Iris pigment epithelial cell (primary cell): ENCODE measurements at regions not wholly inside any gene's neighbourhood (a gene's known extent, or its start where the extent isn't known, plus 50 kb on each side); places are given as distances from the start of the nearest gene placed in this dataset.
"Not testable (repeated sequence)": the region's sequence is repeated elsewhere in the genome, so short reads cannot be mapped to it uniquely, and the experiment has no call there.

Experiments
- DNase-seq: peaks from one replicate; pipeline ENCODE4 v3.0.0-alpha.2; 2011; ENCODE audit warnings: low read depth

GRCh38 chr10:130968964-130969363 lies 342.6 kb downstream of the TCERG1L start:
- no peak for DNase-seq

GRCh38 chr10:130969700-130970099 lies 341.8 kb downstream of the TCERG1L start:
- no peak for DNase-seq

- DNase-seq, result no peak
These were observed 341.0 kb downstream of the TCERG1L start for GRCh38 chr10:130970341-130971122.

- no peak for DNase-seq
These were observed 340.4 kb downstream of the TCERG1L start for GRCh38 chr10:130971123-130971435.

- DNase-seq, result no peak
These were observed 338.2 kb downstream of the TCERG1L start for GRCh38 chr10:130973127-130973839.

DNA sequence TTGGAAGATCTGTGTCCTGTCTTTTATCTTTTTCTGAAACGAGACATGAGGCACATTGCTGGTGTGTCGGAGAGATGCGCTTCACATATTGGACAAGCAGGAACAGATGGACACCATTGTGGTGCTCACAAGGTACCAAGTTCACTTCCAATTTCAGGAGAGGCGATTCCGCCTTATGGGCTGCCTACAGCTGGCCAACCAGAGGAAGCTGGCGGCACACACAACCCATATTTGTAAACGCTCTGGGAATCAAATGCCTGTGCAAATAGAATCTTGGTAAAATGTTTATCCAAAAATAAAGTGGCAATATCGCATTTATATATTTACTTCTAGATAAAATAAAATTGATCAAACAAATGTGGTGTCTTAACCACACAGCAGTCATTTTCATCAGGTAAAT lies 337.4 kb downstream of the TCERG1L start:
- no peak for DNase-seq

DNA sequence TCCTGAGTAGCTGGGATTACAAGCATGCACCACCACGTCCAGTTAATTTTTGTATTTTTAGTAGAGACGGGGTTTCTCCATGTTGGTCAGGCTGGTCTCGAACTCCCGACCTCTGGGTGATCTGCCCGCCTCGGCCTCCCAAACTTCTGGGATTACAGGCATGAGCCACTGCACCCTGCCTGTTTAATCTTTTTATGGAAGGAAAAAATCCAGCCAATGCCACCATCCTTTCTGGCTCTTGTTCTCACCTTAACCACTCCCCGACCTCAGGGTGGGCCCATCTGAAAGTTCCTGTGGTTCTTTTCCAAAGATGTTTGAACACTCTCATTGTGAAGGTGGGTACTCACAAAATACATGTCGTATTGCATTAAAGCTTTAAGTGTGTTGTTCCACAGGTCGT lies 336.2 kb downstream of the TCERG1L start:
- not testable (repeated sequence) for DNase-seq

DNA sequence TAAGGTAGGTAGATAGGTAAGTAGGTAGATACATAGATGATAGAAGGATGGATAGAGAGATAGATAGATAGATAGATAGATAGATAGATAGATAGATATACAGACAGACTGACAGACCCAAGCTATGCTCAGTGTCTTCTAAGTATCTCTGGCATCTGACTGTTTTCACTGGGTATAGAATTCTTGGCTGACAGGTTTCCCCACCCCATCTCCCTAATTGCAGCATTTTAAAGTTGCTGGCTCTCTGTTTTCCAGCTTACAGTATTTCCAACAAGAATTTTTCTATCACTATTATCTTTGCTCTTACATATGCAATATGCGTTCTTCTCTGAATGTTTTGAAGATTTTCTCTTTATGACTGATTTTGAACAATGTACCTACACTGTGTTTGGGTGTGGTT lies 328.7 kb downstream of the TCERG1L start:
- DNase-seq, result no peak

- no peak for DNase-seq
These were observed 327.8 kb downstream of the TCERG1L start for GRCh38 chr10:130983749-130984148.

DNA sequence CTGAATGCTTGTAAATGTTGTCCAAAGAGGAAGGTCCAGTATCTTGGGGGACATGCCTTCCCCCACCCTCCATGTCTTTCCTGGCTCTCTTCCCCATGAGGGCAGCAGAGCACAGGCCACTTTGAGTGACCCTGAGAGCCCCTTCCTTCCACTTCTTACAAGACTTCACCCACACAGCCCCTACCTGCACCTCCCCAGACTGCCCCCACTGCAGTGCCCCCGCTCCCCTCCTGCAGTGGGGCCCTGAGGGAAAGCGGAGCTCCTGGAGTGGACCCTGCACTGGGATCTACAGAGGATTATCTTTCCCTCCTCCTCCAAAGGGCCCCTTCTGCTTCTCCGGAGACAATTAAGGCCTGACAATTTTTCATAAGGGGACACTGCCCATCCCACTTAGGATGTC lies 326.8 kb downstream of the TCERG1L start:
- DNase-seq, result no peak

GRCh38 chr10:130985158-130985753 lies 326.3 kb downstream of the TCERG1L start:
- no peak for DNase-seq

- no peak for DNase-seq
These were observed 324.7 kb downstream of the TCERG1L start for GRCh38 chr10:130986846-130987245.

DNA sequence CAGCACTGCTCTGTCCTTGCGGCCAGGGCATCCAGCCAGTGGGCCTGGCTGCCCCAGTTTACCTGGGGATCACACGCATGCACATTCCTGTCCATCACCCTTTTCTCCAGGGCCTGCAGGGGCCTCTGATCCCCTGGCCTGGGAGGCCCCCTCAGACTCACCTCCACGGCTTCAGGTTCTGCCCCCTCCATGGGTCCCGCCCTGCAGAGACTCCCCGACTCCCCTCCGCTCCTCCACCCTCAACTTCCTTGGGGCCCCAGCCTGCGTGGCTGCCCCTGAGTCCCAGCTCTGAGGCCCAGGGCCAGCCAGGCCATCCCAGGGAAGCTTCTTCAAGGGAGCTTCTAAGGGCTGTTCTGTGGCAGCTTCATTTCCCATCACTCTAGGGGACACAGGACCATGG lies 324.1 kb downstream of the TCERG1L start:
- no peak for DNase-seq

DNA sequence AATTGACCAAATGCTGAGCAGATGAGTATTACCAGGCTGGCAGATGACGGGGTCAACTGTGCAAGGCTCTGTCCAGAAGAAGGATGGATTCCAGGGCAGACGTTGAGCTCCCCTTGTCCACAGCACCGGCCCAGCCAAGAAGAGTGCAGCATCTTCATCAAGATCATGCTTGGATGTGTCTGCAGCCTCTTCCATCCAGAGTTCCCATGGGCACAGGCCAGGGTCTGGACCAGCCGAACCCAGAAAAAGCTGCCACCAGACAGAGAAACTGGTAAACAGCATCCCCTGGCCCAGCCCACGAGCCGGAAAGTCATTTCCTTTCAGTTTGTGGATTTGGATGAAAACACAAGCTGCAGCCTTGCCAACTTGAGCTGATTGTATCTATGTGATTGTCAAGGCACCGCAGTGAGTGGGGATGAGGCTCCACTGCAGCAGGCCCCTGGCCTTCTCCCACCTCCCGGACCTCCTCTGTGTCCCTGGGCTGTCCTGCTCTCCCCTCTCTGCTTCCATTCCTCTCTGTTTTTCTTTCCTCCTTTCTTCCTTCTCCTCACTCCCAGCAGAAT lies 321.8 kb downstream of the TCERG1L start:
- DNase-seq, result no peak

GRCh38 chr10:130990486-130990885 lies 321.0 kb downstream of the TCERG1L start:
- DNase-seq, result no peak

DNA sequence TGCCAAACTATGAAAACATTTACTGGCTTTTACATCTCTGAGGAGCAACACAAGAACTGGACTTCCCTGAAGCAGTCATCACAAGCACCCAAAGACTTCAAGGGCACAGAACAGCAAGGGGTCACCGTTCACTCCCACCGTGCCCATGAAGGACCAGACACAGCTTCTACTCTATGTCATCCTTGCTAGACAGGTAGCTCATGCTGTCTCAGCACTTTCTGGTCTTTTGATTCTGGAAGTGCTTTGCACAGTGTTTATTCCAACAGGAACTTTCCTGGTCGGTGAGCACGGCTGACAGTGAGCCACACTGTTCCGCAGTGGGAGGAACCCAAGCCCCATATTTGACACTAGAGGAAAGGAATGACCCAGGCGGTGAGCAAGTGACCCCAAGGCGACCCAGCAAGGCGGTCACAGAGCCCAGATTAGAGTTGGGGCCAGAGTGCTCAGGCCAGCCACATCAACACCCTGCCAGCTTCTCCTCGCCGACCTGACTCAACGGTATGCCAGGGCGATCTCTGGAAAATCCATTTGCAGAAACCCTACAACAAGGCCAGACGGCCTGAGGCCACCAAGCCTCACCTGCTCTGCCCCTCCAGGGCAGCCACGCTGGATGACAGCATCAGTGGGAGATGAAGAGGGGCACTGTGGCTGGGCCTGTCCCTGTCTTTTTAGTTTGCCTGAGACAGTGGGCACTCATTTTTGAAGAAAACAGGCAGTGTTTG lies 318.6 kb downstream of the TCERG1L start:
- DNase-seq, result no peak

- no peak for DNase-seq
These were observed 317.9 kb downstream of the TCERG1L start for GRCh38 chr10:130993612-130994011.

- no peak for DNase-seq
These were observed 317.3 kb downstream of the TCERG1L start for GRCh38 chr10:130994191-130994590.

- DNase-seq, result no peak
These were observed 316.7 kb downstream of the TCERG1L start for GRCh38 chr10:130994845-130995244.

DNA sequence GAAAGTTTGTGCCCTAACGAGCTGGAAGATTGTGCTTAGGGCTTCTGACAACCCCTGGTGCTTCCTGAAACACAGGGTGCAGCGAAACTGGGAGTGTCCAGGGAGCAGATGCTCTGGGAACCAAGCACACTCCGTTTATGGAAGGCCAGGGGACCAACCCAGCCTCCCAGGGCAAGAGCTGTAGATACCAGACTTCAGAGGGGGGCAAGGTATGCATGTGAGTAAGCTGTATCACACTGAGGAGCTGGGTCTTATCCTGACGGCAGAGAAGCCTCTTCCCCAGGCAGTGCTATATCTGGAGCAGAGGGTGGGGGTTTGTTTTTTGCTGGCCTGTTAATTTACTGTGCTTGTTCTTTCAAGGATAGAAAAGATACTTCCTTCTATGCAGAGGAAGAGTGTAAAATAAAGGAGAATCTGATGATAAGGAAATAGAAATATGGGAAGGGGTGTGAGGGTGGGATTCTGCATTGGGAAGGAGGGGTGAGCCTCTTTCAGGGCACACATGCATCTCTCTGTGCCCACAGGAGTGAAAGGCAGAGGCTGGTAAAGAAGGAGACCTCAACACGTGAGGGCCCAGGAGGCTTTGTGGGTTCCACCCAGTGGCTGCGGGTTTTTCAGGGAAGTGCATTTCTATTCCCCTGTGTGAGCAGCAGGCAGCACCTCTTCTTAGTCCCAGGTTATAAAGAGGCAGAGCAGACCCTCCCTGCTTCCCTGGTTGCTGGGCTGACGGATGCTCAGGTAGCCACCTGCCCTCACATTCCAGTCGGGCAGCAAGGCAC lies 314.1 kb downstream of the TCERG1L start:
- no peak for DNase-seq

- no peak for DNase-seq
These were observed 313.5 kb downstream of the TCERG1L start for GRCh38 chr10:130998046-130998435.

GRCh38 chr10:130998642-130999041 lies 312.9 kb downstream of the TCERG1L start:
- DNase-seq, result no peak
